OCI-LY3 (cell line): ENCODE measurements at regions not wholly inside any gene's neighbourhood (a gene's known extent, or its start where the extent isn't known, plus 50 kb on each side); places are given as distances from the start of the nearest gene placed in this dataset.

ENCODE experiments used
- EZH2phosphoT487 ChIP-seq: fragments of 200-600 bp; shearing (Covaris generic); IDR thresholded peaks from 2 replicates; pipeline ENCODE4 v1.6.1; 2018; ENCODE audit warnings: antibody characterized with exemption, mixed run types, low read depth
- TF ChIP-seq, protein P1 (sequence below): fragments of 200-600, 300-600 bp; sonication (generic); IDR thresholded peaks from 2 replicates; pipeline ENCODE4 v1.5.1; 2014; ENCODE audit warnings: antibody characterized with exemption, low read length, low read depth

GRCh38 chr2:120956486-120957156, 221.0 kb downstream of the GLI2 start:
- TF ChIP-seq, protein P1, sequence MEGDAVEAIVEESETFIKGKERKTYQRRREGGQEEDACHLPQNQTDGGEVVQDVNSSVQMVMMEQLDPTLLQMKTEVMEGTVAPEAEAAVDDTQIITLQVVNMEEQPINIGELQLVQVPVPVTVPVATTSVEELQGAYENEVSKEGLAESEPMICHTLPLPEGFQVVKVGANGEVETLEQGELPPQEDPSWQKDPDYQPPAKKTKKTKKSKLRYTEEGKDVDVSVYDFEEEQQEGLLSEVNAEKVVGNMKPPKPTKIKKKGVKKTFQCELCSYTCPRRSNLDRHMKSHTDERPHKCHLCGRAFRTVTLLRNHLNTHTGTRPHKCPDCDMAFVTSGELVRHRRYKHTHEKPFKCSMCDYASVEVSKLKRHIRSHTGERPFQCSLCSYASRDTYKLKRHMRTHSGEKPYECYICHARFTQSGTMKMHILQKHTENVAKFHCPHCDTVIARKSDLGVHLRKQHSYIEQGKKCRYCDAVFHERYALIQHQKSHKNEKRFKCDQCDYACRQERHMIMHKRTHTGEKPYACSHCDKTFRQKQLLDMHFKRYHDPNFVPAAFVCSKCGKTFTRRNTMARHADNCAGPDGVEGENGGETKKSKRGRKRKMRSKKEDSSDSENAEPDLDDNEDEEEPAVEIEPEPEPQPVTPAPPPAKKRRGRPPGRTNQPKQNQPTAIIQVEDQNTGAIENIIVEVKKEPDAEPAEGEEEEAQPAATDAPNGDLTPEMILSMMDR = no peak
- TF ChIP-seq EZH2phosphoT487 = no peak
